H1 (cell line): ENCODE measurements at regions not wholly inside any gene's neighbourhood (a gene's known extent, or its start where the extent isn't known, plus 50 kb on each side); places are given as distances from the start of the nearest gene placed in this dataset.

ENCODE experiments used
- POLR2A ChIP-seq, 2 experiments: IDR thresholded peaks; 1 replicate in 1 of 2; 2 replicates in 1 of 2; pipeline ENCODE4 v1.6.1; 2011; ENCODE audit warnings: low read depth in 2 of 2, low read length in 2 of 2, mild to moderate bottlenecking in 2 of 2; ENCODE audit errors: control extremely low read depth in 1 of 2
- TF ChIP-seq, protein P1 (sequence below): IDR thresholded peaks from 2 replicates; pipeline ENCODE4 v1.6.1; 2012; ENCODE audit warnings: inconsistent platforms
- TF ChIP-seq, protein P2 (sequence below), 3 experiments: IDR thresholded peaks; 1 replicate in 2 of 3; 2 replicates in 1 of 3; pipeline versions ENCODE4 v1.5.1 to v1.6.1; 2011; ENCODE audit warnings: low read length in 3 of 3, mild to moderate bottlenecking in 3 of 3, inconsistent platforms in 2 of 3, low read depth in 1 of 3, moderate library complexity in 1 of 3; ENCODE audit not compliant: insufficient read depth in 1 of 3; ENCODE audit errors: control extremely low read depth in 1 of 3

DNA sequence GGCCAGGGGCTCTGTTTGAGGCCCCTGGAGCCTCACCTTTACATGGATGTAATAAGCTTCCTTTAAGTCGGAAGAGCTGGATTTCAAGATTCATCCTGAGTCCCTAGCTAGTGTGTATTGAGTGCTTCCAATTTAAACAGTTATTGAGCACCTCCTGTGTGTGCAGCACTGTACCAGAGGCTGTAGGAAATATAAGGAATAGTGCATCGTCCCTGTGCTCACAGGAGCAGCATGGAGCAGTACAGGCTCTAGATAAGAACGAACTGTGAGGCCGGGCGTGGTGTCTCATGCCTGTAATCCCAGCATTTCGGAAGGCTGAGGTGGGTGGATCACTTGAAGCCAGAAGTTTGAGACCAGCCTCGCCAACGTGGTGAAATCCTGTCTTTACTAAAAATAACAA is 65.8 kb upstream of the METAP2 start:
- TF ChIP-seq, protein P1, sequence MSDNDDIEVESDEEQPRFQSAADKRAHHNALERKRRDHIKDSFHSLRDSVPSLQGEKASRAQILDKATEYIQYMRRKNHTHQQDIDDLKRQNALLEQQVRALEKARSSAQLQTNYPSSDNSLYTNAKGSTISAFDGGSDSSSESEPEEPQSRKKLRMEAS = no peak
- TF ChIP-seq, protein P2, sequence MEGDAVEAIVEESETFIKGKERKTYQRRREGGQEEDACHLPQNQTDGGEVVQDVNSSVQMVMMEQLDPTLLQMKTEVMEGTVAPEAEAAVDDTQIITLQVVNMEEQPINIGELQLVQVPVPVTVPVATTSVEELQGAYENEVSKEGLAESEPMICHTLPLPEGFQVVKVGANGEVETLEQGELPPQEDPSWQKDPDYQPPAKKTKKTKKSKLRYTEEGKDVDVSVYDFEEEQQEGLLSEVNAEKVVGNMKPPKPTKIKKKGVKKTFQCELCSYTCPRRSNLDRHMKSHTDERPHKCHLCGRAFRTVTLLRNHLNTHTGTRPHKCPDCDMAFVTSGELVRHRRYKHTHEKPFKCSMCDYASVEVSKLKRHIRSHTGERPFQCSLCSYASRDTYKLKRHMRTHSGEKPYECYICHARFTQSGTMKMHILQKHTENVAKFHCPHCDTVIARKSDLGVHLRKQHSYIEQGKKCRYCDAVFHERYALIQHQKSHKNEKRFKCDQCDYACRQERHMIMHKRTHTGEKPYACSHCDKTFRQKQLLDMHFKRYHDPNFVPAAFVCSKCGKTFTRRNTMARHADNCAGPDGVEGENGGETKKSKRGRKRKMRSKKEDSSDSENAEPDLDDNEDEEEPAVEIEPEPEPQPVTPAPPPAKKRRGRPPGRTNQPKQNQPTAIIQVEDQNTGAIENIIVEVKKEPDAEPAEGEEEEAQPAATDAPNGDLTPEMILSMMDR (IDR thresholded peaks at IDR 0.05; ENCODE audit: control extremely low read depth in 1 of 3, insufficient read depth in 1 of 3, low read depth in 1 of 3, low read length in 3 of 3) = no peak
- no peak for TF ChIP-seq POLR2A (IDR thresholded peaks at IDR 0.05; ENCODE audit: control extremely low read depth in 1 of 2, low read depth in 2 of 2, low read length in 2 of 2)
